Smooth muscle cell (in vitro differentiated cells): ENCODE measurements at regions not wholly inside any gene's neighbourhood (a gene's known extent, or its start where the extent isn't known, plus 50 kb on each side); places are given as distances from the start of the nearest gene placed in this dataset.

ENCODE experiments used
- DNase-seq: peaks from one replicate; lab custom pipeline; 2025; ENCODE audit not compliant: unreplicated experiment; lab: John Stamatoyannopoulos, UW
- H2AFZ ChIP-seq: fragments of 200-600 bp; sonication (generic); 2 replicates; pipeline ENCODE4 v1.6.0; 2016; ENCODE audit warnings: antibody characterized with exemption, low read depth, mild to moderate bottlenecking
- H3F3A ChIP-seq: fragments of 200-600 bp; sonication (generic); 2 replicates; pipeline ENCODE4 v1.6.0; 2017; ENCODE audit warnings: antibody characterized with exemption, low read depth
- H3K27ac ChIP-seq: fragments of 200-600 bp; sonication (generic); 2 replicates; pipeline ENCODE4 v1.5.1; 2016; ENCODE audit warnings: low read depth, mild to moderate bottlenecking
- H3K27me3 ChIP-seq: fragments of 200-600 bp; sonication (generic); 2 replicates; pipeline ENCODE4 v1.6.1; 2016; ENCODE audit warnings: low read depth, mild to moderate bottlenecking
- H3K36me3 ChIP-seq: fragments of 200-600 bp; sonication (generic); 2 replicates; pipeline ENCODE4 v1.5.1; 2016; ENCODE audit warnings: low read depth
- H3K4me1 ChIP-seq: fragments of 200-600 bp; sonication (generic); 2 replicates; pipeline ENCODE4 v1.5.1; 2016; ENCODE audit warnings: low read depth
- H3K4me2 ChIP-seq: fragments of 200-600 bp; sonication (generic); 2 replicates; pipeline ENCODE4 v1.6.0; 2016; ENCODE audit warnings: mild to moderate bottlenecking
- H3K4me3 ChIP-seq: fragments of 200-600 bp; sonication (generic); 2 replicates; pipeline ENCODE4 v1.5.1; 2016; ENCODE audit warnings: mild to moderate bottlenecking
- H3K79me2 ChIP-seq: fragments of 200-600 bp; sonication (generic); 2 replicates; pipeline ENCODE4 v1.6.0; 2016; ENCODE audit warnings: low read depth, mild to moderate bottlenecking
- H3K9ac ChIP-seq: fragments of 200-600 bp; sonication (generic); 2 replicates; pipeline ENCODE4 v1.6.0; 2016; ENCODE audit warnings: low read depth
- H3K9me3 ChIP-seq: fragments of 200-600 bp; sonication (generic); replicated peaks from 2 replicates; pipeline ENCODE4 v1.5.1; 2016; ENCODE audit warnings: low read depth
- H4K20me1 ChIP-seq: fragments of 200-600 bp; sonication (generic); 2 replicates; pipeline ENCODE4 v1.6.0; 2016; ENCODE audit warnings: low read depth
- WGBS: methylation state at CpG from one replicate; pipeline ENCODE4 v1.1.7; 2016; ENCODE audit warnings: low lambda C conversion rate; 5-methylcytosine and 5-hydroxymethylcytosine counted together
- TF ChIP-seq, protein P1 (sequence below): fragments of 200-600 bp; sonication (generic); IDR thresholded peaks from 2 replicates; pipeline ENCODE4 v1.5.1; 2017; ENCODE audit warnings: borderline replicate concordance, mild to moderate bottlenecking, antibody characterized with exemption; ENCODE audit not compliant: insufficient read depth, poor library complexity, severe bottlenecking

DNA sequence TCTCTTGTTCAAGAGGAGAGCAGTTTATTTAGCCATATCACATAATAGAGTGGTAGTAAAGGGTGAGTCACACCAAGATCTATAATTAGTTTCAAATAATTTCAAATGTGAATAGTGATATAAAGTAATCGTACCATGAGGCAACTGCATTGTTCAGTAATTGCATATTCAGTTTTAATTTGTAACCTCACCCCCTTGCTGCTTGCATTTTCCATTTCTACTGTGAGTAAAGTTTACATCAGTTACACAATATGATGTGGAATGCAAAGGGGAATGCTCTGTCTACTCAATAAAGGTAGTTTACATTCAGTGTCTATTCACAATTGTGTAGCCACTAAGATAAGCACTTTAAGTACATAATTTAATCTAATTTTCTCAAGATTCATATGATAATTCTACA is 1695.7 kb upstream of the SPRY2 start:
- H3K4me1 ChIP-seq: no peaks in the 10 kb centered on the region
- no peak overlapping the region for H3K4me3 ChIP-seq
- no peak overlapping the region for H3K4me2 ChIP-seq
- TF ChIP-seq, protein P1, sequence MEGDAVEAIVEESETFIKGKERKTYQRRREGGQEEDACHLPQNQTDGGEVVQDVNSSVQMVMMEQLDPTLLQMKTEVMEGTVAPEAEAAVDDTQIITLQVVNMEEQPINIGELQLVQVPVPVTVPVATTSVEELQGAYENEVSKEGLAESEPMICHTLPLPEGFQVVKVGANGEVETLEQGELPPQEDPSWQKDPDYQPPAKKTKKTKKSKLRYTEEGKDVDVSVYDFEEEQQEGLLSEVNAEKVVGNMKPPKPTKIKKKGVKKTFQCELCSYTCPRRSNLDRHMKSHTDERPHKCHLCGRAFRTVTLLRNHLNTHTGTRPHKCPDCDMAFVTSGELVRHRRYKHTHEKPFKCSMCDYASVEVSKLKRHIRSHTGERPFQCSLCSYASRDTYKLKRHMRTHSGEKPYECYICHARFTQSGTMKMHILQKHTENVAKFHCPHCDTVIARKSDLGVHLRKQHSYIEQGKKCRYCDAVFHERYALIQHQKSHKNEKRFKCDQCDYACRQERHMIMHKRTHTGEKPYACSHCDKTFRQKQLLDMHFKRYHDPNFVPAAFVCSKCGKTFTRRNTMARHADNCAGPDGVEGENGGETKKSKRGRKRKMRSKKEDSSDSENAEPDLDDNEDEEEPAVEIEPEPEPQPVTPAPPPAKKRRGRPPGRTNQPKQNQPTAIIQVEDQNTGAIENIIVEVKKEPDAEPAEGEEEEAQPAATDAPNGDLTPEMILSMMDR: no peak
- no peaks in the 10 kb centered on the region for H3K79me2 ChIP-seq
- no peaks in the 10 kb centered on the region for H4K20me1 ChIP-seq
- no peak overlapping the region for H2AFZ ChIP-seq
- no peak overlapping the region for H3K9ac ChIP-seq
- H3K27ac ChIP-seq: no peak overlapping the region
- no peaks in the 10 kb centered on the region for H3K9me3 ChIP-seq
- 93% methylated on average over 1 of the region's 1 CpG for WGBS
- DNase-seq: no peak
- H3K27me3 ChIP-seq: no peaks in the 10 kb centered on the region
- H3F3A ChIP-seq: no peaks in the 10 kb centered on the region
- no peaks in the 10 kb centered on the region for H3K36me3 ChIP-seq

DNA sequence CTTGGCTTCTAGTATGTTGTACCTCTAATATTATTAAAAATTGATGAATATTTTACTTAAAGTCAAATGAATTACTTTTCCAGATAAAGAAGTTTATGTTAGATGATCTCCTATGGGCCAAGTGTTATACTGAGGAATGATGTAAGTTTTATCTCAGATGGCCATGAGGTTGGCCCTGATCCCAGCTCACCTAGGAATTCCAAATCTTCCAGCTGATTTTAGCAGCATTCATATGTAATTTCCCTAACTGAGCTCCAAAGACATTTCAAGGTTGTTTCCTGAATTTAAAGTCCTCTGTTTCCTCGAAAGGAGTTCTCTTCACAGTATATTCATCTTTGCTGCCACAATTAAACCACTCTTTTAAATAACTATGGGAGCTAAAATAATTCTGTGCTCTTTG is 1670.4 kb upstream of the SPRY2 start:
- Histone ChIP-seq H3K27me3 (no peaks in the 10 kb centered on the region), H3K4me2 (no peak overlapping the region)

GRCh38 chr13:82010780-82011179 is 1669.9 kb upstream of the SPRY2 start:
- Histone ChIP-seq H3K9me3 (no peaks in the 10 kb centered on the region), H3K4me1 (no peaks in the 10 kb centered on the region), H3K9ac (no peak overlapping the region), H4K20me1 (no peaks in the 10 kb centered on the region), H3K79me2 (no peaks in the 10 kb centered on the region), H3K4me3 (no peak overlapping the region), H3K4me2 (no peak overlapping the region), H3K27ac (no peak overlapping the region), H2AFZ (no peak overlapping the region), H3F3A (no peaks in the 10 kb centered on the region), H3K36me3 (no peaks in the 10 kb centered on the region), H3K27me3 (no peaks in the 10 kb centered on the region)
- no peak for DNase-seq
- TF ChIP-seq, protein P1: no peak
- 93% methylated on average over 2 of the region's 2 CpGs for WGBS

More for the DNA sequence above, 1670.4 kb upstream of the SPRY2 start:
- no peaks in the 10 kb centered on the region for H3K9me3 ChIP-seq
- TF ChIP-seq, protein P1: no peak
- no peak overlapping the region for H3K27ac ChIP-seq
- H2AFZ ChIP-seq: no peak overlapping the region
- H3K9ac ChIP-seq: no peak overlapping the region
- no peaks in the 10 kb centered on the region for H3K4me1 ChIP-seq
- no peaks in the 10 kb centered on the region for H4K20me1 ChIP-seq
- no peaks in the 10 kb centered on the region for H3F3A ChIP-seq
- no peaks in the 10 kb centered on the region for H3K36me3 ChIP-seq
- DNase-seq: no peak
- no peaks in the 10 kb centered on the region for H3K79me2 ChIP-seq
- 59% methylated on average over 1 of the region's 1 CpG for WGBS
- H3K4me3 ChIP-seq: no peak overlapping the region

GRCh38 chr13:82002710-82003109 is 1661.8 kb upstream of the SPRY2 start:
- H3K9me3 ChIP-seq: no peaks in the 10 kb centered on the region
- H3K4me2 ChIP-seq: no peak overlapping the region
- H3F3A ChIP-seq: no peaks in the 10 kb centered on the region
- no peak overlapping the region for H2AFZ ChIP-seq
- TF ChIP-seq, protein P1: no peak
- no peak for DNase-seq
- no peak overlapping the region for H3K4me3 ChIP-seq
- WGBS: 66% methylated on average over 3 of the region's 3 CpGs
- no peaks in the 10 kb centered on the region for H3K36me3 ChIP-seq
- no peak overlapping the region for H3K9ac ChIP-seq
- no peaks in the 10 kb centered on the region for H3K4me1 ChIP-seq
- no peak overlapping the region for H3K27ac ChIP-seq
- no peaks in the 10 kb centered on the region for H3K79me2 ChIP-seq
- H4K20me1 ChIP-seq: no peaks in the 10 kb centered on the region
- H3K27me3 ChIP-seq: no peaks in the 10 kb centered on the region
